SK-N-SH (cell line): ENCODE measurements at regions not wholly inside any gene's neighbourhood (a gene's known extent, or its start where the extent isn't known, plus 50 kb on each side); places are given as distances from the start of the nearest gene placed in this dataset.

Source experiments
- CTCF ChIA-PET: fragments of 300-600, 350-600 bp; formaldehyde crosslinking; extraction: SDS; loops from one replicate; lab custom pipeline; 2021; lab: Yijun Ruan, JAX
- POLR2A ChIA-PET: fragments of 350-600 bp; sonication (Branson Sonifier 250); formaldehyde crosslinking; extraction: SDS; loops from one replicate; lab custom pipeline; 2020; ENCODE audit warnings: antibody characterized with exemption, inconsistent platforms; lab: Yijun Ruan, JAX
- DNase-seq: peaks from one replicate; pipeline ENCODE4 v3.0.0; 2012
- H2AFZ ChIP-seq: fragments of 200-600 bp; sonication (generic); 2 replicates; pipeline ENCODE4 v1.8.1; 2016; ENCODE audit warnings: antibody characterized with exemption, mild to moderate bottlenecking, low read depth
- H3F3A ChIP-seq: fragments of 200-600 bp; sonication (generic); replicated peaks from 2 replicates; pipeline ENCODE3; 2016; ENCODE audit warnings: antibody characterized with exemption, mild to moderate bottlenecking; ENCODE audit not compliant: insufficient read depth
- H3K27ac ChIP-seq, 2 experiments: fragments of 200-500 bp in 1 of 2; fragments of 200-600 bp in 1 of 2; sonication (Bioruptor generic) in 1 of 2; sonication (generic), shearing (Covaris generic) in 1 of 2; 2 replicates each; pipeline versions ENCODE4 v1.5.1 to v1.6.1; 2014 to 2016; ENCODE audit warnings: low read depth in 2 of 2, inconsistent platforms in 1 of 2, low read length in 1 of 2, mild to moderate bottlenecking in 1 of 2, mixed read lengths in 1 of 2
- H3K27me3 ChIP-seq: fragments of 200-600 bp; sonication (generic), shearing (Covaris generic); 2 replicates; pipeline ENCODE4 v1.6.1; 2016; ENCODE audit warnings: mixed run types; ENCODE audit not compliant: insufficient read depth
- H3K36me3 ChIP-seq, 2 experiments: fragments of 200-500 bp in 1 of 2; fragments of 200-600 bp in 1 of 2; sonication (Bioruptor generic) in 1 of 2; sonication (generic) in 1 of 2; replicated peaks in 1 of 2; 2 replicates each; pipeline versions ENCODE3 to v1.5.1; 2014 to 2016; ENCODE audit warnings: low read length in 1 of 2, mild to moderate bottlenecking in 1 of 2; ENCODE audit not compliant: insufficient read depth in 2 of 2, control insufficient read depth in 1 of 2
- H3K4me1 ChIP-seq, 2 experiments: fragments of 200-500 bp in 1 of 2; fragments of 200-600 bp in 1 of 2; sonication (Bioruptor generic) in 1 of 2; sonication (generic), shearing (Covaris generic) in 1 of 2; 2 replicates each; pipeline versions ENCODE4 v1.5.1 to v1.6.1; 2014 to 2016; ENCODE audit warnings: low read depth in 1 of 2, low read length in 1 of 2, mixed run types in 1 of 2; ENCODE audit not compliant: insufficient read depth in 2 of 2, control insufficient read depth in 1 of 2
- H3K4me2 ChIP-seq: fragments of 200-600 bp; sonication (generic), shearing (Covaris generic); 2 replicates; pipeline ENCODE4 v1.6.1; 2017; ENCODE audit warnings: mixed run types
- H3K4me3 ChIP-seq, 2 experiments: fragments of 200-500 bp in 1 of 2; fragments of 200-600 bp in 1 of 2; sonication (Bioruptor generic) in 1 of 2; sonication (generic), shearing (Covaris generic) in 1 of 2; 2 replicates each; pipeline versions ENCODE4 v1.5.1 to v1.8.1; 2014 to 2016; ENCODE audit warnings: low read depth in 2 of 2, inconsistent platforms in 1 of 2, low read length in 1 of 2, mild to moderate bottlenecking in 1 of 2, mixed read lengths in 1 of 2, moderate library complexity in 1 of 2
- H3K79me2 ChIP-seq: fragments of 200-600 bp; sonication (generic); 2 replicates; pipeline ENCODE4 v1.8.1; 2017; ENCODE audit warnings: mild to moderate bottlenecking; ENCODE audit not compliant: insufficient read depth
- H3K9ac ChIP-seq: fragments of 200-600 bp; sonication (generic); 2 replicates; pipeline ENCODE4 v1.6.1; 2017; ENCODE audit warnings: mixed run types
- H3K9me2 ChIP-seq: fragments of 200-600 bp; sonication (generic); 2 replicates; pipeline ENCODE4 v1.6.1; 2017; ENCODE audit warnings: mixed run types
- H3K9me3 ChIP-seq: fragments of 200-600 bp; sonication (generic); 2 replicates; pipeline ENCODE4 v1.6.1; 2017; ENCODE audit warnings: mixed run types, mild to moderate bottlenecking, moderate library complexity
- H4K20me1 ChIP-seq: fragments of 200-600 bp; sonication (generic); 2 replicates; pipeline ENCODE4 v1.6.1; 2017; ENCODE audit warnings: mild to moderate bottlenecking, mixed run types; ENCODE audit not compliant: insufficient read depth
- ELF1 ChIP-seq: IDR thresholded peaks from 2 replicates; pipeline ENCODE4 v1.4.0; 2012
- EP300 ChIP-seq, 2 experiments: IDR thresholded peaks; 2 replicates each; pipeline versions ENCODE4 v1.4.0 to v1.6.1; 2012; ENCODE audit warnings: borderline replicate concordance in 1 of 2, low read depth in 1 of 2, low read length in 1 of 2
- FOXJ3 ChIP-seq: sonication (generic); formaldehyde crosslinking; IDR thresholded peaks from 2 replicates; pipeline ENCODE4 v1.5.1; 2020; ENCODE audit warnings: mild to moderate bottlenecking, missing genetic modification reagents
- FOXM1 ChIP-seq: IDR thresholded peaks from 2 replicates; pipeline ENCODE4 v1.4.0; 2012; ENCODE audit warnings: low read depth, mild to moderate bottlenecking
- GABPA ChIP-seq: IDR thresholded peaks from 2 replicates; pipeline ENCODE4 v1.4.0; 2012; ENCODE audit warnings: low read depth, mild to moderate bottlenecking
- GATA2 ChIP-seq: sonication (generic); formaldehyde crosslinking; IDR thresholded peaks from 2 replicates; pipeline ENCODE4 v1.5.0; 2020; ENCODE audit warnings: mild to moderate bottlenecking, missing genetic modification reagents
- IRF3 ChIP-seq: fragments of 150-350 bp; IDR thresholded peaks from 2 replicates; pipeline ENCODE4 v1.6.1; 2016; ENCODE audit warnings: mild to moderate bottlenecking, low read depth, low read length
- JUND ChIP-seq: IDR thresholded peaks from 2 replicates; pipeline ENCODE4 v1.4.0; 2012
- MEF2A ChIP-seq: IDR thresholded peaks from 2 replicates; pipeline ENCODE4 v1.4.0; 2012; ENCODE audit warnings: low read depth, borderline replicate concordance
- NRF1 ChIP-seq: IDR thresholded peaks from 2 replicates; pipeline ENCODE4 v1.6.1; 2012; ENCODE audit warnings: low read depth, mild to moderate bottlenecking, low read length
- POLR2AphosphoS5 ChIP-seq: IDR thresholded peaks from 2 replicates; pipeline ENCODE4 v1.6.1; 2012; ENCODE audit warnings: low read depth, low read length
- RAD21 ChIP-seq: IDR thresholded peaks from 2 replicates; pipeline ENCODE4 v1.6.1; 2012; ENCODE audit warnings: mild to moderate bottlenecking, low read length
- RFX5 ChIP-seq: IDR thresholded peaks from 2 replicates; pipeline ENCODE4 v1.6.1; 2012; ENCODE audit warnings: mild to moderate bottlenecking, improper control_type of control experiment, low read length
- TAF1 ChIP-seq: IDR thresholded peaks from 2 replicates; pipeline ENCODE4 v1.6.1; 2012; ENCODE audit warnings: low read depth, mild to moderate bottlenecking, low read length, moderate library complexity, borderline replicate concordance
- TEAD4 ChIP-seq: IDR thresholded peaks from 2 replicates; pipeline ENCODE4 v1.4.0; 2012; ENCODE audit warnings: mild to moderate bottlenecking, borderline replicate concordance; ENCODE audit not compliant: insufficient read depth
- WGBS: methylation state at CpG from one replicate; pipeline ENCODE4 v1.1.6; 2017; ENCODE audit warnings: low lambda C conversion rate; 5-methylcytosine and 5-hydroxymethylcytosine counted together
- TF ChIP-seq, protein P1 (sequence below): IDR thresholded peaks from 2 replicates; pipeline ENCODE4 v1.4.0; 2012; ENCODE audit warnings: low read depth, borderline replicate concordance
- TF ChIP-seq, protein P2 (sequence below): IDR thresholded peaks from 2 replicates; pipeline ENCODE4 v1.6.1; 2012; ENCODE audit warnings: mild to moderate bottlenecking, low read depth, low read length, moderate library complexity

- Histone ChIP-seq H3K4me3 (no peak overlapping the region), H3K27me3 (no peaks in the 10 kb centered on the region), H3K4me1 (no peaks in the 10 kb centered on the region), H3K9ac (no peak overlapping the region), H3K9me2 (no peaks in the 10 kb centered on the region), H3F3A (no peaks in the 10 kb centered on the region), H3K9me3 (no peaks in the 10 kb centered on the region), H2AFZ (no peak overlapping the region), H3K27ac (no peak overlapping the region), H3K4me2 (no peak overlapping the region), H3K36me3 (no peaks in the 10 kb centered on the region), H3K79me2 (no peaks in the 10 kb centered on the region), H4K20me1 (no peaks in the 10 kb centered on the region)
- ChIA-PET CTCF (no interaction called here), POLR2A (no interaction called here)
- no peak for TF ChIP-seq NRF1
- no peak for TF ChIP-seq GABPA
- no peak for TF ChIP-seq IRF3
- TF ChIP-seq MEF2A, result no peak
- TF ChIP-seq TAF1, result no peak
- no peak for TF ChIP-seq GATA2
- no peak for TF ChIP-seq ELF1
- TF ChIP-seq POLR2AphosphoS5, result no peak
- TF ChIP-seq RAD21, result no peak
- TF ChIP-seq FOXJ3 (CRISPR knock-in tag), result no peak
- TF ChIP-seq, protein P1, sequence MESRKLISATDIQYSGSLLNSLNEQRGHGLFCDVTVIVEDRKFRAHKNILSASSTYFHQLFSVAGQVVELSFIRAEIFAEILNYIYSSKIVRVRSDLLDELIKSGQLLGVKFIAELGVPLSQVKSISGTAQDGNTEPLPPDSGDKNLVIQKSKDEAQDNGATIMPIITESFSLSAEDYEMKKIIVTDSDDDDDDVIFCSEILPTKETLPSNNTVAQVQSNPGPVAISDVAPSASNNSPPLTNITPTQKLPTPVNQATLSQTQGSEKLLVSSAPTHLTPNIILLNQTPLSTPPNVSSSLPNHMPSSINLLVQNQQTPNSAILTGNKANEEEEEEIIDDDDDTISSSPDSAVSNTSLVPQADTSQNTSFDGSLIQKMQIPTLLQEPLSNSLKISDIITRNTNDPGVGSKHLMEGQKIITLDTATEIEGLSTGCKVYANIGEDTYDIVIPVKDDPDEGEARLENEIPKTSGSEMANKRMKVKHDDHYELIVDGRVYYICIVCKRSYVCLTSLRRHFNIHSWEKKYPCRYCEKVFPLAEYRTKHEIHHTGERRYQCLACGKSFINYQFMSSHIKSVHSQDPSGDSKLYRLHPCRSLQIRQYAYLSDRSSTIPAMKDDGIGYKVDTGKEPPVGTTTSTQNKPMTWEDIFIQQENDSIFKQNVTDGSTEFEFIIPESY, result no peak
- TF ChIP-seq TEAD4, result no peak
- TF ChIP-seq JUND, result no peak
- TF ChIP-seq RFX5, result no peak
- TF ChIP-seq, protein P2, sequence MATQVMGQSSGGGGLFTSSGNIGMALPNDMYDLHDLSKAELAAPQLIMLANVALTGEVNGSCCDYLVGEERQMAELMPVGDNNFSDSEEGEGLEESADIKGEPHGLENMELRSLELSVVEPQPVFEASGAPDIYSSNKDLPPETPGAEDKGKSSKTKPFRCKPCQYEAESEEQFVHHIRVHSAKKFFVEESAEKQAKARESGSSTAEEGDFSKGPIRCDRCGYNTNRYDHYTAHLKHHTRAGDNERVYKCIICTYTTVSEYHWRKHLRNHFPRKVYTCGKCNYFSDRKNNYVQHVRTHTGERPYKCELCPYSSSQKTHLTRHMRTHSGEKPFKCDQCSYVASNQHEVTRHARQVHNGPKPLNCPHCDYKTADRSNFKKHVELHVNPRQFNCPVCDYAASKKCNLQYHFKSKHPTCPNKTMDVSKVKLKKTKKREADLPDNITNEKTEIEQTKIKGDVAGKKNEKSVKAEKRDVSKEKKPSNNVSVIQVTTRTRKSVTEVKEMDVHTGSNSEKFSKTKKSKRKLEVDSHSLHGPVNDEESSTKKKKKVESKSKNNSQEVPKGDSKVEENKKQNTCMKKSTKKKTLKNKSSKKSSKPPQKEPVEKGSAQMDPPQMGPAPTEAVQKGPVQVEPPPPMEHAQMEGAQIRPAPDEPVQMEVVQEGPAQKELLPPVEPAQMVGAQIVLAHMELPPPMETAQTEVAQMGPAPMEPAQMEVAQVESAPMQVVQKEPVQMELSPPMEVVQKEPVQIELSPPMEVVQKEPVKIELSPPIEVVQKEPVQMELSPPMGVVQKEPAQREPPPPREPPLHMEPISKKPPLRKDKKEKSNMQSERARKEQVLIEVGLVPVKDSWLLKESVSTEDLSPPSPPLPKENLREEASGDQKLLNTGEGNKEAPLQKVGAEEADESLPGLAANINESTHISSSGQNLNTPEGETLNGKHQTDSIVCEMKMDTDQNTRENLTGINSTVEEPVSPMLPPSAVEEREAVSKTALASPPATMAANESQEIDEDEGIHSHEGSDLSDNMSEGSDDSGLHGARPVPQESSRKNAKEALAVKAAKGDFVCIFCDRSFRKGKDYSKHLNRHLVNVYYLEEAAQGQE, result no peak
- no peak for TF ChIP-seq EP300 (IDR thresholded peaks at IDR 0.05; ENCODE audit: borderline replicate concordance in 1 of 2, low read depth in 1 of 2, low read length in 1 of 2)
- TF ChIP-seq FOXM1, result no peak
- WGBS, result 18% methylated on average over 6 of the region's 6 CpGs
- DNase-seq, result no peak
Measured at GRCh38 chr16:6861815-6862477, 470.7 kb upstream of the RBFOX1 start.
